GM11168 (cell line): ENCODE measurements at regions not wholly inside any gene's neighbourhood (a gene's known extent, or its start where the extent isn't known, plus 50 kb on each side); places are given as distances from the start of the nearest gene placed in this dataset.

Experiments used
- in situ Hi-C: fragments of 300-500 bp; cut with MboI; formaldehyde crosslinking; loops from one replicate; pipeline ENCODE4 v1.12.0; 2022; ENCODE audit warnings: low sequenced_read_pairs; ENCODE audit not compliant: unreplicated experiment

GRCh38 chr2:151197184-151198108 is 64.2 kb downstream of the RBM43 start:
- in situ Hi-C loops: no loop called here

GRCh38 chr2:151193576-151193975 is 68.1 kb downstream of the RBM43 start:
- in situ Hi-C loops: no loop called here

- in situ Hi-C loops: no loop called here
These were observed 69.0 kb downstream of the RBM43 start for GRCh38 chr2:151192681-151193080.

- in situ Hi-C loops: no loop called here
These were observed 70.7 kb downstream of the RBM43 start for GRCh38 chr2:151191001-151191400.

GRCh38 chr2:151189125-151189524 is 72.5 kb downstream of the RBM43 start:
- in situ Hi-C loops: no loop called here

- in situ Hi-C loops: no loop called here
These were observed 75.7 kb downstream of the RBM43 start for GRCh38 chr2:151186011-151186410.

- in situ Hi-C loops: no loop called here
These were observed 78.5 kb downstream of the RBM43 start for GRCh38 chr2:151182899-151183809.

GRCh38 chr2:151182396-151182795 is 79.3 kb downstream of the RBM43 start:
- in situ Hi-C loops: no loop called here

- in situ Hi-C loops: no loop called here
These were observed 80.1 kb downstream of the RBM43 start for GRCh38 chr2:151181524-151181923.

- in situ Hi-C loops: no loop called here
These were observed 81.5 kb downstream of the RBM43 start for GRCh38 chr2:151180123-151180522.

- in situ Hi-C loops: no loop called here
These were observed 83.5 kb downstream of the RBM43 start for GRCh38 chr2:151178207-151178606.

- in situ Hi-C loops: no loop called here
These were observed 83.9 kb downstream of the RBM43 start for GRCh38 chr2:151177756-151178155.

- in situ Hi-C loops: no loop called here
These were observed 85.0 kb downstream of the RBM43 start for GRCh38 chr2:151176661-151177060.

- in situ Hi-C loops: no loop called here
These were observed 85.8 kb downstream of the RBM43 start for GRCh38 chr2:151175864-151176263.

GRCh38 chr2:151174127-151174526 is 87.5 kb downstream of the RBM43 start:
- in situ Hi-C loops: no loop called here

- in situ Hi-C loops: no loop called here
These were observed 90.5 kb downstream of the RBM43 start for GRCh38 chr2:151171186-151171585.

- in situ Hi-C loops: no loop called here
These were observed 95.3 kb downstream of the RBM43 start for GRCh38 chr2:151166410-151166809.

GRCh38 chr2:151165105-151165684 is 96.5 kb downstream of the RBM43 start:
- in situ Hi-C loops: no loop called here

- in situ Hi-C loops: no loop called here
These were observed 99.7 kb downstream of the RBM43 start for GRCh38 chr2:151161821-151162551.

- in situ Hi-C loops: no loop called here
These were observed 102.5 kb downstream of the RBM43 start for GRCh38 chr2:151159109-151159662.
